VCaP (cell line): ENCODE measurements at regions not wholly inside any gene's neighbourhood (a gene's known extent, or its start where the extent isn't known, plus 50 kb on each side); places are given as distances from the start of the nearest gene placed in this dataset.

ENCODE experiments used
- H3K27ac ChIP-seq: fragments of 450-650 bp; 2 replicates; pipeline ENCODE4 v1.5.1; 2017
- CTCF ChIP-seq: fragments of 450-650 bp; conservative IDR thresholded peaks from 2 replicates; pipeline ENCODE4 v1.5.1; 2017; ENCODE audit warnings: mild to moderate bottlenecking, moderate library complexity

GRCh38 chr10:33680036-33680435 is 345.6 kb upstream of the NRP1 start:
- no peak for TF ChIP-seq CTCF
- H3K27ac ChIP-seq: no peak overlapping the region; the same call in 1 of the 2 replicates

- no peak for TF ChIP-seq CTCF
- no peak overlapping the region for H3K27ac ChIP-seq
Measured at GRCh38 chr10:33676606-33677339, 342.3 kb upstream of the NRP1 start.

- no peak for TF ChIP-seq CTCF
Measured at GRCh38 chr10:33674986-33675599, 340.6 kb upstream of the NRP1 start.

GRCh38 chr10:33674491-33674890 is 340.0 kb upstream of the NRP1 start:
- no peak for TF ChIP-seq CTCF
- H3K27ac ChIP-seq: no peak overlapping the region

More at GRCh38 chr10:33674986-33675599, 340.6 kb upstream of the NRP1 start:
- H3K27ac ChIP-seq: no peak overlapping the region

GRCh38 chr10:33673839-33674415 is 339.5 kb upstream of the NRP1 start:
- H3K27ac ChIP-seq: no peak overlapping the region

GRCh38 chr10:33669904-33670303 is 335.4 kb upstream of the NRP1 start:
- H3K27ac ChIP-seq: no peak overlapping the region
- no peak for TF ChIP-seq CTCF

More at GRCh38 chr10:33673839-33674415, 339.5 kb upstream of the NRP1 start:
- TF ChIP-seq CTCF: no peak

GRCh38 chr10:33666686-33667480 is 332.4 kb upstream of the NRP1 start:
- no peak overlapping the region for H3K27ac ChIP-seq
- TF ChIP-seq CTCF: no peak
